TTC549 (cell line): ENCODE measurements at regions not wholly inside any gene's neighbourhood (a gene's known extent, or its start where the extent isn't known, plus 50 kb on each side); places are given as distances from the start of the nearest gene placed in this dataset.
"Not testable (repeated sequence)": the region's sequence is repeated elsewhere in the genome, so short reads cannot be mapped to it uniquely, and the experiment has no call there.

Experiments used
- FAIRE-seq: peaks from 2 replicates; lab custom pipeline; 2012; peaks lifted over from hg19 to GRCh38; lab: Jason Lieb, UNC

- FAIRE-seq = no peak
These were observed 661.6 kb upstream of the KLHL1 start for GRCh38 chr13:70769817-70770216.

- FAIRE-seq = no peak
These were observed 650.7 kb upstream of the KLHL1 start for GRCh38 chr13:70758932-70759331.

- no peak for FAIRE-seq
These were observed 647.8 kb upstream of the KLHL1 start for GRCh38 chr13:70756088-70756487.

GRCh38 chr13:70755456-70755855 lies 647.2 kb upstream of the KLHL1 start:
- no peak for FAIRE-seq

- no peak for FAIRE-seq
These were observed 639.0 kb upstream of the KLHL1 start for GRCh38 chr13:70747262-70747661.

- not testable (repeated sequence) for FAIRE-seq
These were observed 638.2 kb upstream of the KLHL1 start for GRCh38 chr13:70746469-70746868.

- no peak for FAIRE-seq
These were observed 628.5 kb upstream of the KLHL1 start for GRCh38 chr13:70736622-70737317.

GRCh38 chr13:70732611-70733010 lies 624.4 kb upstream of the KLHL1 start:
- no peak for FAIRE-seq

- no peak for FAIRE-seq
These were observed 621.1 kb upstream of the KLHL1 start for GRCh38 chr13:70729369-70729768.

GRCh38 chr13:70723732-70724131 lies 615.5 kb upstream of the KLHL1 start:
- FAIRE-seq = no peak

- FAIRE-seq = no peak
These were observed 612.1 kb upstream of the KLHL1 start for GRCh38 chr13:70720386-70720785.

- FAIRE-seq = no peak
These were observed 606.7 kb upstream of the KLHL1 start for GRCh38 chr13:70714993-70715392.

- FAIRE-seq = no peak
These were observed 600.5 kb upstream of the KLHL1 start for GRCh38 chr13:70708775-70709174.

GRCh38 chr13:70703755-70704154 lies 595.5 kb upstream of the KLHL1 start:
- no peak for FAIRE-seq

- no peak for FAIRE-seq
These were observed 586.9 kb upstream of the KLHL1 start for GRCh38 chr13:70694996-70695715.

GRCh38 chr13:70668983-70669382 lies 560.7 kb upstream of the KLHL1 start:
- no peak for FAIRE-seq

GRCh38 chr13:70668293-70668692 lies 560.0 kb upstream of the KLHL1 start:
- FAIRE-seq = no peak

- no peak for FAIRE-seq
These were observed 558.8 kb upstream of the KLHL1 start for GRCh38 chr13:70666883-70667556.

- no peak for FAIRE-seq
These were observed 554.1 kb upstream of the KLHL1 start for GRCh38 chr13:70662231-70662940.

GRCh38 chr13:70644052-70644451 lies 535.8 kb upstream of the KLHL1 start:
- no peak for FAIRE-seq

GRCh38 chr13:70634893-70635292 lies 526.6 kb upstream of the KLHL1 start:
- FAIRE-seq = no peak

GRCh38 chr13:70630247-70630646 lies 522.0 kb upstream of the KLHL1 start:
- FAIRE-seq = no peak

GRCh38 chr13:70623239-70623638 lies 515.0 kb upstream of the KLHL1 start:
- FAIRE-seq = peak; percentile 85
